DOHH2 (cell line): ENCODE measurements at regions not wholly inside any gene's neighbourhood (a gene's known extent, or its start where the extent isn't known, plus 50 kb on each side); places are given as distances from the start of the nearest gene placed in this dataset.

ENCODE experiments used
- CTCF ChIP-seq: fragments of 200-600 bp; sonication (generic); IDR thresholded peaks from one replicate; pipeline ENCODE4 v1.5.1; 2014; ENCODE audit warnings: antibody characterized with exemption, mild to moderate bottlenecking, low read depth, low read length; ENCODE audit not compliant: poor library complexity, severe bottlenecking
- EZH2phosphoT487 ChIP-seq: fragments of 200-600 bp; sonication (generic); IDR thresholded peaks from 2 replicates; pipeline ENCODE4 v1.6.1; 2017; ENCODE audit warnings: borderline replicate concordance, mild to moderate bottlenecking, antibody characterized with exemption, low read length, moderate library complexity, mixed read lengths

GRCh38 chr6:76840041-76840745 is 623.1 kb downstream of the HTR1B start:
- TF ChIP-seq CTCF: no peak
- TF ChIP-seq EZH2phosphoT487: no peak
